ENCODE measurements at regions not wholly inside any gene's neighbourhood (a gene's known extent, or its start where the extent isn't known, plus 50 kb on each side); places are given as distances from the start of the nearest gene placed in this dataset.

- H3K4me3 ChIP-seq (ENCODE audit: low read length, poor library complexity, severe bottlenecking), result no peak overlapping the region
- no peaks in the 10 kb centered on the region for H3K9me3 ChIP-seq (ENCODE audit: insufficient read depth, low read depth, low read length)
- no peaks in the 10 kb centered on the region for H3K4me1 ChIP-seq (ENCODE audit: insufficient read depth, low read length, poor library complexity, severe bottlenecking)
- no peaks in the 10 kb centered on the region for H3K9me2 ChIP-seq (replicated peaks; ENCODE audit: low read depth, low read length)
- peak overlapping the region; percentile 41; the same call in 1 of the 2 replicates for H2AFZ ChIP-seq (ENCODE audit: low read length)
- no peaks in the 10 kb centered on the region for H4K20me1 ChIP-seq (ENCODE audit: insufficient read depth, low read length, poor library complexity, severe bottlenecking)
- TF ChIP-seq EZH2phosphoT487 (IDR thresholded peaks at IDR 0.05; ENCODE audit: borderline replicate concordance), result no peak
- peak; percentile 77 for TF ChIP-seq CTCF (conservative IDR thresholded peaks at IDR 0.05; ENCODE audit: low read length)
- no peak overlapping the region for H3K9ac ChIP-seq (ENCODE audit: low read depth, low read length, poor library complexity, severe bottlenecking)
- H3K4me2 ChIP-seq (ENCODE audit: low read depth, low read length, poor library complexity, severe bottlenecking), result no peak overlapping the region
- H3K79me2 ChIP-seq (ENCODE audit: insufficient read depth, low read length), result no peaks in the 10 kb centered on the region
- H3K27me3 ChIP-seq (ENCODE audit: insufficient read depth, low read length, poor library complexity, severe bottlenecking), result no peaks in the 10 kb centered on the region
- no peaks in the 10 kb centered on the region for H3K36me3 ChIP-seq (ENCODE audit: insufficient read depth, low read length)
- no peaks in the 10 kb centered on the region for H3F3A ChIP-seq (ENCODE audit: low read depth)
These were observed 56.3 kb upstream of the EYA4 start for GRCh38 chr6:133184798-133185372.

GRCh38 chr6:133185731-133186130 is 55.4 kb upstream of the EYA4 start:
- no peak for TF ChIP-seq EZH2phosphoT487 (IDR thresholded peaks at IDR 0.05; ENCODE audit: borderline replicate concordance)
- no peak for TF ChIP-seq CTCF (conservative IDR thresholded peaks at IDR 0.05; ENCODE audit: low read length)
- Histone ChIP-seq H3K9me3 (ENCODE audit: insufficient read depth, low read depth, low read length) (no peaks in the 10 kb centered on the region), H3K27me3 (ENCODE audit: insufficient read depth, low read length, poor library complexity, severe bottlenecking) (no peaks in the 10 kb centered on the region), H3K9ac (ENCODE audit: low read depth, low read length, poor library complexity, severe bottlenecking) (no peak overlapping the region), H3K4me2 (ENCODE audit: low read depth, low read length, poor library complexity, severe bottlenecking) (no peak overlapping the region), H2AFZ (ENCODE audit: low read length) (no peak overlapping the region), H3K9me2 (replicated peaks; ENCODE audit: low read depth, low read length) (no peaks in the 10 kb centered on the region), H3K4me3 (ENCODE audit: low read length, poor library complexity, severe bottlenecking) (no peak overlapping the region), H3K36me3 (ENCODE audit: insufficient read depth, low read length) (no peaks in the 10 kb centered on the region), H4K20me1 (ENCODE audit: insufficient read depth, low read length, poor library complexity, severe bottlenecking) (no peaks in the 10 kb centered on the region), H3K4me1 (ENCODE audit: insufficient read depth, low read length, poor library complexity, severe bottlenecking) (no peaks in the 10 kb centered on the region), H3K79me2 (ENCODE audit: insufficient read depth, low read length) (no peaks in the 10 kb centered on the region), H3F3A (ENCODE audit: low read depth) (no peaks in the 10 kb centered on the region)

DNA sequence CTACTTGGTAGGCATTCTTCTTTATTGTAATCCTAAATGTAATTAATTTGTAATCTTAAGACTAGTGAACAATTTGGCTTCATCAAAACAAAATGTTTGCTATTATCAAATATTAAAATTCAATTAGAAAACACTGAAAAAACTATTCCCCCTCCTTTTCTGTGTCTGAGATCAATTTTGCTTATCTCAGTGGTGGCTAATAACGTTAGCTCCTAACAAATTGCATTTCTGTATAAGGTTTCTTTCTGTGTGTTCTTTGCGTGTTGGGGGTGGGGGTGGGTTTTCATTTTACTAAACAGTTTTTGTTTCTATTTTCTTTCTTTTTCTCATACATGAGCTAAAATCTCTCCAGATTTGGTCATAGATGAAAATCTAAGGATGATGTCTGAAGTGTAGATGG is 54.0 kb upstream of the EYA4 start:
- H3K4me2 ChIP-seq (ENCODE audit: low read depth, low read length, poor library complexity, severe bottlenecking), result no peak overlapping the region
- no peak overlapping the region for H2AFZ ChIP-seq (ENCODE audit: low read length)
- no peaks in the 10 kb centered on the region for H3K36me3 ChIP-seq (ENCODE audit: insufficient read depth, low read length)
- no peaks in the 10 kb centered on the region for H3K9me3 ChIP-seq (ENCODE audit: insufficient read depth, low read depth, low read length)
- no peaks in the 10 kb centered on the region for H3K79me2 ChIP-seq (ENCODE audit: insufficient read depth, low read length)
- no peak overlapping the region for H3K4me3 ChIP-seq (ENCODE audit: low read length, poor library complexity, severe bottlenecking)
- TF ChIP-seq EZH2phosphoT487 (IDR thresholded peaks at IDR 0.05; ENCODE audit: borderline replicate concordance), result no peak
- TF ChIP-seq CTCF (conservative IDR thresholded peaks at IDR 0.05; ENCODE audit: low read length), result no peak
- no peaks in the 10 kb centered on the region for H3K9me2 ChIP-seq (replicated peaks; ENCODE audit: low read depth, low read length)
- no peaks in the 10 kb centered on the region for H4K20me1 ChIP-seq (ENCODE audit: insufficient read depth, low read length, poor library complexity, severe bottlenecking)
- no peaks in the 10 kb centered on the region for H3K4me1 ChIP-seq (ENCODE audit: insufficient read depth, low read length, poor library complexity, severe bottlenecking)
- no peaks in the 10 kb centered on the region for H3K27me3 ChIP-seq (ENCODE audit: insufficient read depth, low read length, poor library complexity, severe bottlenecking)
- H3F3A ChIP-seq (ENCODE audit: low read depth), result no peaks in the 10 kb centered on the region
- H3K9ac ChIP-seq (ENCODE audit: low read depth, low read length, poor library complexity, severe bottlenecking), result no peak overlapping the region

All from Loucy (cell line).